ENCODE measurements at regions not wholly inside any gene's neighbourhood (a gene's known extent, or its start where the extent isn't known, plus 50 kb on each side); places are given as distances from the start of the nearest gene placed in this dataset.

DNA sequence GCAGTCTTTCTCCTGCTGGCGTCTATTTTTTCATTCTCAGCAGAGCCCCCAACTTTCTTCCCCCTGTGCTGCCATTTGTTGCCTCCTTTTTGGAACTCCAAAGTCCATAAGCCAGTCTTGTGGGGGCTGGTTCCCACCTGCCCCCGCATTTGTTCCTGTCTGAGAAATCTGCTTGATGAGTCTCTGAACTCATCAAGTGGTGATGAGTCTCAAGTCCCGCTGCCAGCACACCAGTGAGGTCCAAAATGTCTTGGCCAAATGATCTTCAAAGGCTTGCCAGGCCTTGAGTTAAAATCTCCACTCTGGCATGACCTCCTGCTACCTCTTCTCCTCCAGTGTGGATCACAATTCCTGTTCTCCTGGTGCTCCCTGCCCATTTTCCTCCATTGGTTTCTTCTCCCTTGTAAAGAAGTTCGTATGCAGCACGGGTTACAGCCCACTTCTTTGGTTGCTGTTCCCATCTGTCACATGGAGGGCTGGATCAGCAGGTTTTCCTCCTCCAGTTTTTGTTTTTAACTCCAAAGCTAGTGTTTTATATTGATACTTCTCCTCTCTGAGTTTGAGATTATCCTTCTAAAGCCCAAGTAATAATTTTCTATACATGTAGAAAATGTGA lies 72.7 kb upstream of the LIMCH1 start:
- TF ChIP-seq, protein P1, sequence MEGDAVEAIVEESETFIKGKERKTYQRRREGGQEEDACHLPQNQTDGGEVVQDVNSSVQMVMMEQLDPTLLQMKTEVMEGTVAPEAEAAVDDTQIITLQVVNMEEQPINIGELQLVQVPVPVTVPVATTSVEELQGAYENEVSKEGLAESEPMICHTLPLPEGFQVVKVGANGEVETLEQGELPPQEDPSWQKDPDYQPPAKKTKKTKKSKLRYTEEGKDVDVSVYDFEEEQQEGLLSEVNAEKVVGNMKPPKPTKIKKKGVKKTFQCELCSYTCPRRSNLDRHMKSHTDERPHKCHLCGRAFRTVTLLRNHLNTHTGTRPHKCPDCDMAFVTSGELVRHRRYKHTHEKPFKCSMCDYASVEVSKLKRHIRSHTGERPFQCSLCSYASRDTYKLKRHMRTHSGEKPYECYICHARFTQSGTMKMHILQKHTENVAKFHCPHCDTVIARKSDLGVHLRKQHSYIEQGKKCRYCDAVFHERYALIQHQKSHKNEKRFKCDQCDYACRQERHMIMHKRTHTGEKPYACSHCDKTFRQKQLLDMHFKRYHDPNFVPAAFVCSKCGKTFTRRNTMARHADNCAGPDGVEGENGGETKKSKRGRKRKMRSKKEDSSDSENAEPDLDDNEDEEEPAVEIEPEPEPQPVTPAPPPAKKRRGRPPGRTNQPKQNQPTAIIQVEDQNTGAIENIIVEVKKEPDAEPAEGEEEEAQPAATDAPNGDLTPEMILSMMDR (IDR thresholded peaks at IDR 0.05; ENCODE audit: borderline replicate concordance, insufficient read depth, low read depth, low read length) = no peak
- H3K4me3 ChIP-seq (ENCODE audit: low read depth, low read length) = no peak overlapping the region

DNA sequence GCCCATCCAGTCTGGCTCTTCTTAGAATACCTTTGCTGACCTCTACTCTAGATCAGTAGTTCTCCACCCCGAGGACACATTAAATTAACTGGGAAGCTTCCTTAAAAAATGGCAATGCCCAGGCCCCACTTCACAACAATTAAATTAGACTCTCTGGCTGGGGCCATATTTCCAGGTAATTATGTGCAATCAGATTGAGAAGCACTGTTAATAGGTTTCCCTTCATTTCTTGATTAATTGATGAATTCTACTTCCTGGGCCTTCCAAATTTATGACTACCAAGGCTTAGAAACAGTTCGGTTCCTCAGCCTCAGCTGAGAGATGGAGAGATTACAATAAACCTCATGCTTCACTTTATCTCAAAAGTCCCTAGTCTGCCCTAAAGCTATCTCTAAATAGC lies 71.7 kb upstream of the LIMCH1 start:
- TF ChIP-seq, protein P1 (IDR thresholded peaks at IDR 0.05; ENCODE audit: borderline replicate concordance, insufficient read depth, low read depth, low read length) = no peak
- H3K4me3 ChIP-seq (ENCODE audit: low read depth, low read length) = no peak overlapping the region

DNA sequence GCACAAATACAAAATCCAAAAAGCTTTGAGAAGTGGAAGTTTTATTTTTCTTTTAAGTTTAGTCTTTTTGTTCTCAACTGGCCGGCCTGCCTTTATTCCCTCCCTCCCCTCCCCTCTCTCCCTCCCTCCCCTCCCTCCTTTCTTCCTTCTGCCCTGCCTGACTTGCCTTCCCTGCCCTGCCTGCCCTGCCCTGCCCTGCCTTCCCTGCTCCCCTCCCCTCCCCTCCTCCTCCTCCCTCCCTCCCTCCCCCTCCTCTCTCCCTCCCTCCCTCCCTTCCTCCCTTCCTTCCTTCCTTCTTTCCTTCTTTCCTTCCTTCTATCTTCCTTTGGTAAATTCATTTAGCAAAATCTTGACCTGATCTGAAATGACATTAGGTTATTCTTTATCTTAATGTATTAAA lies 69.8 kb upstream of the LIMCH1 start:
- H3K4me3 ChIP-seq (ENCODE audit: low read depth, low read length) = no peak overlapping the region
- TF ChIP-seq, protein P1 (IDR thresholded peaks at IDR 0.05; ENCODE audit: borderline replicate concordance, insufficient read depth, low read depth, low read length) = no peak

DNA sequence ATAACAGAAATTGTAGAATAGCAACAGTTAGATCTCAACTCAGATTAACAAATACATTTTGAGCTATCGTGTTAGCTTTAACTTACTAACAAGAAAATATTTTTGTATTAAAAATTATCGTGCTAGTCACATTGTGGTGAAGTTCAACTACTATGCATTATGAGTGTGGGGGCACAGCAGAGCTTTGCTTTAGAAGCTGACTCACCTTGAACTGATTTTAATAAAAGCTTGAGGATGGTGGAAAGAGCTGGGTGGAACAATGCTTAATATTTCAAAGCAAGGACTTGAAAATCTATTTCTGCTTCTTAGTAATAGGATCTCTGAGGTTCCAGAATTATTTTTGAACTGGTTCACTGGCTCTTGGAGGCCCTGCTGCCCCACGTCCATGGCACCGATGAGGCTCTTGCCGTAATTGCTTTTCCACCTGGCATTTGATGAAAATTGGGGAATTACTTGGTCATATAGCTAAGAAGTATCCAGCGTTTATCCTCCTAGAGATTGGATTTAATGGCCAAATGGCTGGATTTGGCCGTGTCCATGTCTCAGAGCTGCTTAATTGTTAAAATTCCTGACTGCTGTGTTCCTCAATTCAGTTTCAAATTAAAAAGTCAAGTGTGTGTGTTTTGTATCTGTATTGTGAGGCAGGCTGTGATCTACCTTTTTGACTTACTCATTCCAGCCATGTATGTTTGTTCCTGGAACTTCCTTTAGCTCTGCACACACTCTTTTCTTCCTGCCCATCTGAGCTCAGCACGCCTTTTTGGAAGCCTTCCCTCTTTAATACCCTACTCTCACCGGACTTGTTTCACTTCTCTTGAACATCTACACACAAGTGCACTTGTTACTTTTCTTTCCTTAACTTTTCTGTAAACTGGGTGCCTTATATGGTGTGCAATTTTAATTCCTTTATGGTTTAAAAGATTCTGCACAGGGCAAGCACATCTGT lies 66.6 kb upstream of the LIMCH1 start:
- TF ChIP-seq, protein P1 (IDR thresholded peaks at IDR 0.05; ENCODE audit: borderline replicate concordance, insufficient read depth, low read depth, low read length) = no peak
- no peak overlapping the region for H3K4me3 ChIP-seq (ENCODE audit: low read depth, low read length)

DNA sequence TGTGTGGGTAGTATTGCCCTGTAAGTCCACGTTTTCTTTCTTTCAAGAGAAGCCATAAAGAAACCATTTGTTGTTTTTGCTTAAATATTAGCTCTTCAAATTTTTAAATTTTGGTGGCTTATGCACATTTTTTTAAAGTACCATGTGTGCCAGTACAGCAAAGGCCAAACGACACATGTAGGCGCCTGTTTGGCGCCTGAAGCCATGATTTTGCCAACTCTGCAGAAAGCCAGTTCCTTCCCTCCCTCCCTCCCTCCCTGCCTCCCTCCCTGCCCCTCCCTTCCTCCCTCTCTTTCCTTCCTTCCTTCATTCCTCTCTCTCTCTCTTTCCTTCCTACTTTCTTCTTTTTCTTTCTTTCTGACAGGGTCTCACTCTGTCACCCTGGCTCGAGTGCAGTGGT lies 65.9 kb upstream of the LIMCH1 start:
- TF ChIP-seq, protein P1 (IDR thresholded peaks at IDR 0.05; ENCODE audit: borderline replicate concordance, insufficient read depth, low read depth, low read length) = no peak

DNA sequence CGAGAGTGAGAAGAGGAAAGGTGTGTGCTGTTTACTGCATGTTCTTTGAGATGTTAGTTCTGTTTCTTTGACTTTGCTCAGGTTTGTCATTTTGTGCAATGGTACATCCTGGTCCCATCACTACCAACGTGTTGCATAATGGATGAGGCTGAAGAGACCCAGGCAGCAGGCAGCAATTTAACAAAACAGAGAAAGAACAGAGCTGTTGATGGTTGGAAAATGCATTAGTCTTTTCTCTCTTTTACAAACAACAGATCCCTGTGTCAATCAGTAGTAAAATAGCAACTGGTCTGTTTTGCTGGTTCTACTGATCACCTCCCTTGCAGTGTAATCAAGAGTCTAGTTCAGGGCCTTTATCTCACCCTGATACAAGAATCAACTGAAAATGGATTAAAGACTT lies 64.8 kb upstream of the LIMCH1 start:
- TF ChIP-seq, protein P1 (IDR thresholded peaks at IDR 0.05; ENCODE audit: borderline replicate concordance, insufficient read depth, low read depth, low read length) = no peak
- no peak overlapping the region for H3K4me3 ChIP-seq (ENCODE audit: low read depth, low read length)

More for the DNA sequence above, 65.9 kb upstream of the LIMCH1 start:
- H3K4me3 ChIP-seq (ENCODE audit: low read depth, low read length) = no peak overlapping the region

All from GM12875 (cell line).